Germinal center (tissue), 1 donor: ENCODE measurements at regions not wholly inside any gene's neighbourhood (a gene's known extent, or its start where the extent isn't known, plus 50 kb on each side); places are given as distances from the start of the nearest gene placed in this dataset.
"Not testable (repeated sequence)": the region's sequence is repeated elsewhere in the genome, so short reads cannot be mapped to it uniquely, and the experiment has no call there.

Experiments
- DNase-seq: peaks from one replicate; pipeline ENCODE4 v3.0.0; 2012; ENCODE audit warnings: mixed read lengths, low spot score

GRCh38 chr7:34333184-34333583 is 324.8 kb upstream of the NPSR1 start:
- DNase-seq = no peak

GRCh38 chr7:34333925-34334324 is 324.1 kb upstream of the NPSR1 start:
- DNase-seq = no peak

- no peak for DNase-seq
These were observed 320.9 kb upstream of the NPSR1 start for GRCh38 chr7:34337163-34337562.

GRCh38 chr7:34338961-34339526 is 319.0 kb upstream of the NPSR1 start:
- DNase-seq = no peak

GRCh38 chr7:34341326-34341725 is 316.7 kb upstream of the NPSR1 start:
- no peak for DNase-seq

GRCh38 chr7:34342387-34342786 is 315.6 kb upstream of the NPSR1 start:
- DNase-seq = no peak

GRCh38 chr7:34343667-34344066 is 314.4 kb upstream of the NPSR1 start:
- no peak for DNase-seq

- no peak for DNase-seq
These were observed 304.0 kb upstream of the NPSR1 start for GRCh38 chr7:34354011-34354410.

GRCh38 chr7:34354899-34355298 is 303.1 kb upstream of the NPSR1 start:
- no peak for DNase-seq

- no peak for DNase-seq
These were observed 300.9 kb upstream of the NPSR1 start for GRCh38 chr7:34357068-34357467.

GRCh38 chr7:34357946-34358345 is 300.1 kb upstream of the NPSR1 start:
- DNase-seq = no peak

GRCh38 chr7:34358578-34358977 is 299.4 kb upstream of the NPSR1 start:
- not testable (repeated sequence) for DNase-seq

- DNase-seq = no peak
These were observed 296.3 kb upstream of the NPSR1 start for GRCh38 chr7:34361663-34362250.

- DNase-seq = no peak
These were observed 295.4 kb upstream of the NPSR1 start for GRCh38 chr7:34362621-34363020.

- no peak for DNase-seq
These were observed 293.9 kb upstream of the NPSR1 start for GRCh38 chr7:34364130-34364529.

GRCh38 chr7:34365011-34365410 is 293.0 kb upstream of the NPSR1 start:
- no peak for DNase-seq

GRCh38 chr7:34365611-34366010 is 292.4 kb upstream of the NPSR1 start:
- no peak for DNase-seq

GRCh38 chr7:34371922-34372321 is 286.1 kb upstream of the NPSR1 start:
- no peak for DNase-seq

- no peak for DNase-seq
These were observed 284.1 kb upstream of the NPSR1 start for GRCh38 chr7:34373940-34374339.

GRCh38 chr7:34382166-34382893 is 275.7 kb upstream of the NPSR1 start:
- DNase-seq = no peak

GRCh38 chr7:34385384-34385783 is 272.6 kb upstream of the NPSR1 start:
- DNase-seq = no peak

- no peak for DNase-seq
These were observed 268.5 kb upstream of the NPSR1 start for GRCh38 chr7:34389332-34390078.

GRCh38 chr7:34390103-34390502 is 267.9 kb upstream of the NPSR1 start:
- DNase-seq = no peak
